Head of caudate nucleus (tissue), 42 donors: ENCODE measurements at regions not wholly inside any gene's neighbourhood (a gene's known extent, or its start where the extent isn't known, plus 50 kb on each side); places are given as distances from the start of the nearest gene placed in this dataset.

ENCODE experiments used
- DNase-seq, 42 donors: peaks; one replicate each; pipeline versions ENCODE4 v3.0.0 to v3.0.0-alpha.2; 2020 to 2021; ENCODE audit warnings: mixed read lengths in 7 of 42
- intact Hi-C: fragments of 100-400 bp; cut with DNase I; formaldehyde crosslinking; loops from one replicate; pipeline ENCODE4 v1.15.0; 2022

GRCh38 chr6:108797951-108798669 lies 50.1 kb upstream of the ARMC2 start:
- intact Hi-C loops, result no loop called here
- no peak for DNase-seq
